ENCODE measurements at regions not wholly inside any gene's neighbourhood (a gene's known extent, or its start where the extent isn't known, plus 50 kb on each side); places are given as distances from the start of the nearest gene placed in this dataset.

DNA sequence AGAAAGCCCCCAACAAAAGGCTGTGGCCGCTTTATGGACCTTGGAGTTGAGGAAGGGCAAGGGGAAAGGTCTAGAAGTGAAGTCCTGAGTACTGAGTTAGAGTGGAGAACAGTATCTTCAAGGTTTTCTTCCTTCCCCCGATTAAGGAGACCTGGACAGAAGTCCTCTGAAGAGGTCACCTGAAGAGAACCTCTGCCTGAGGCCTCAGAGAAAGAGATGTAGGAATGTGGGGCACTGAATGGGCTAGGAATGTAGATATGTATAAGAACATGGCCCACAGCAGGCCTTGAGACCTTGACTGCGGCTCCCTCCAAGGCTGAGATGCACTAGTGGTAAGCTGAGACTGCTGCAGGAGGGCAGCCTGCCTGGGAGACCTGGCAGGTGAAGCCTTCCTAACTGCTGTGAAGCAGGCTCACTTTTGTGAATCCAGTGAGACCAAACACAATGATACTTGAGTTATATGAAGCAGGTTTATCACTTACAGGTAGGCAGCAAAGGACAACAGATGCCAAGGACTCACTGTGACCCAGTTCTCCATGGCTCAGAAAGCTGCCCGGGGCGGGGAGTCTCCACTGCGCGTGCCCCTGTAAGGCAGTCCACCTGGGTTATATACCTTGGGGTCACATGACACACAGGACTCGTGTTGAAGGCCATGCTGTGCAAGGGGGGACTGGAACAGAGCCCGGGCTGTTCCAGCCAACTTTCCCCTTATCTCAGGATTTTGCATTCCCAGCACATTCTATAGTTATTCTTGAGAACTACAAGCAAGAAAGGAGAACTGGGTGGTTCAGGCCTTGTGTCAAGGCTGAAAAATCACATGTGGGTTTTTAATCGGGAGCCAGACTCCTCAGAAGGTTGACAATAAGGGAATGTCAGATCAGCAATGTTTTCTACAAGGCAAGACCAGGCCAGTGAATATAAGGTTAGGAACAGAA lies 78.8 kb upstream of the PPM1J start:
- DNase-seq (ENCODE audit: low spot score) = no peak
- ChIA-PET CTCF (interaction anchor here (1.1 kb wide), 1 partner anchor 76 kb away, joined by 3 read pairs; a partner anchor contains a TSS), POLR2A (ENCODE audit: low non-redundant PET) (no interaction called here)
- no peak overlapping the region for H3K27ac ChIP-seq
- TF ChIP-seq, protein P1, sequence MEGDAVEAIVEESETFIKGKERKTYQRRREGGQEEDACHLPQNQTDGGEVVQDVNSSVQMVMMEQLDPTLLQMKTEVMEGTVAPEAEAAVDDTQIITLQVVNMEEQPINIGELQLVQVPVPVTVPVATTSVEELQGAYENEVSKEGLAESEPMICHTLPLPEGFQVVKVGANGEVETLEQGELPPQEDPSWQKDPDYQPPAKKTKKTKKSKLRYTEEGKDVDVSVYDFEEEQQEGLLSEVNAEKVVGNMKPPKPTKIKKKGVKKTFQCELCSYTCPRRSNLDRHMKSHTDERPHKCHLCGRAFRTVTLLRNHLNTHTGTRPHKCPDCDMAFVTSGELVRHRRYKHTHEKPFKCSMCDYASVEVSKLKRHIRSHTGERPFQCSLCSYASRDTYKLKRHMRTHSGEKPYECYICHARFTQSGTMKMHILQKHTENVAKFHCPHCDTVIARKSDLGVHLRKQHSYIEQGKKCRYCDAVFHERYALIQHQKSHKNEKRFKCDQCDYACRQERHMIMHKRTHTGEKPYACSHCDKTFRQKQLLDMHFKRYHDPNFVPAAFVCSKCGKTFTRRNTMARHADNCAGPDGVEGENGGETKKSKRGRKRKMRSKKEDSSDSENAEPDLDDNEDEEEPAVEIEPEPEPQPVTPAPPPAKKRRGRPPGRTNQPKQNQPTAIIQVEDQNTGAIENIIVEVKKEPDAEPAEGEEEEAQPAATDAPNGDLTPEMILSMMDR (conservative IDR thresholded peaks at IDR 0.05; ENCODE audit: low read depth) = no peak

DNA sequence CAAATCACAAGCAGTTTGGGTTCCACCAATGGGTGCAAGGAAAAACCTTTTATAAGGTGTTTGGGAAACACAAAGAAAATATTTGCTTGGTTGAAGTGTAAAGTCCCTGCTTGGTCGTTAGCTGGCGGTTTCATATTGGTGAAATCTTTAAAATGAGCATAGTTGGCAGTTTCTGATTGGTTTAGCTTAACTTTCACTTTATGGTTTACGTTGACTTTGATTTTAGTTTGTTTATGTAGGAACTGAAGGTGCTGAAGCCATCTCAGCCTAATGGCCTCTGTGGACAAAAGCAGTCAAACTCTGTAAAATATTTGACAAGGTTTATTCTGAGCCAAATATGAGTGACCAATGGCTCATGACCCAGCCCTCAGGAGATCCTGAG lies 76.6 kb upstream of the PPM1J start:
- no peak for DNase-seq (ENCODE audit: low spot score)
- CTCF ChIA-PET = interaction anchor here (0.7 kb wide), 1 partner anchor 76 kb away, joined by 3 read pairs; the partner anchor contains the start of gene PPM1J
- TF ChIP-seq, protein P1 (conservative IDR thresholded peaks at IDR 0.05; ENCODE audit: low read depth) = no peak
- H3K27ac ChIP-seq = no peak overlapping the region
- POLR2A ChIA-PET (ENCODE audit: low non-redundant PET) = no interaction called here

DNA sequence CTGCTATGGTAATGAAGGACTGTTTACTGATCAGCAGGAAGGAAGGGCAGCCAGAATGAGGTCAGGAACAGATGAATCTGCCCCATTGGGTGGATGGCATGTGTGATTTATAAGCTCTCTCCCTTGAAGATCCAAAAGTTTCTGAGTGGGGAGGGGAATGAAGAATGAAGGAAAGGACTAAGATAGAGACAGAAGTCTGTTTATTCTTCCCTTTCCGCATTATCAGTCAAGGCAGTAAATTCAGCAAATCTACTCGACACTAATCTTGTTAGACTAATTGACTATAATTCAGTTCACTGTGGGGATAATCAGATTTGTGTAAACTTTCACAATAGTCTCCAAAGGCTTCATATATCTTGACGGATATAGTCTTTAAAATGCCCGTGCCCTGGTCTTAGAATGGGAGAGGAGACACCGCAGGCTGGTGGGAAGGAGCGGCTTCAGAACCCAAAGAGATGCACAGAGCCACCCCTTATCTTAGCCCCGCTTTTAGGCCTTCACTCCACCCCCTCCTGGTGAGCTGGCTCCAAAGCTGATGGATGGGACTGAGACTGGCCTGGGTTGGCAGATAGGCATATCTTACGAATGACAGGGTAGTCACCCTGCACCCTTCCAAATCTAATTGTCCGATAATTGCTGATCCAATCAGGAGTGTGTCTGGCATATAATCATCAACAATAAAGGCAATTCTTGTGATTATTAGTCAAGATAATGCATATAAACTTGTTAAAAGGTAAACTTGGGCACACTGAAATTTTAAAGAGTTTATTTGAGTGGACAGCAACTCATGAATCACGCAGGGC lies 76.0 kb upstream of the PPM1J start:
- POLR2A ChIA-PET (ENCODE audit: low non-redundant PET) = no interaction called here

DNA sequence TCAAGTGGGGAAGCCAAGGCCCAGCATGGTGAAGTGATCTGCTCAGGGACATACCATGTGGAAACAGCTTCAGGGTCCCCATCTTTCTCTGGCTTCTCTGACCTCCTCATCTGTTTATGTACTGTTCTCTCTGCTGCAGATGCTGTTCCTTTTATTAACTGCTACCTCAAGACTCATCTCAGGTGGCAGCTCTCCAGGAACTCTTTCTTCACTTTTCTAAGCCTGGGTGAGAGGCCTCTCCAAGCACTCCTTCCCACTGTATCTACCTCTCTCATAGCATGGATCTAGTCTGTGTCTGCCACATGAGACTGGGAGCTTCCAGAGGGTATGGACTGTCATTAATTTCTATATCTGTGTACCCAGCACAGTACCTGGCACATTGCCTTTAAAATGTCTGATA lies 73.4 kb upstream of the PPM1J start:
- ChIA-PET CTCF (interaction anchor here (0.9 kb wide), 1 partner anchor 15 kb away, joined by 4 read pairs; no protein-coding TSS in a partner anchor), POLR2A (ENCODE audit: low non-redundant PET) (no interaction called here)
- TF ChIP-seq, protein P1 (conservative IDR thresholded peaks at IDR 0.05; ENCODE audit: low read depth) = no peak
- no peak overlapping the region for H3K27ac ChIP-seq
- DNase-seq (ENCODE audit: low spot score) = no peak

More for the DNA sequence above, 76.0 kb upstream of the PPM1J start:
- CTCF ChIA-PET = no interaction called here
- DNase-seq (ENCODE audit: low spot score) = no peak
- TF ChIP-seq, protein P1 (conservative IDR thresholded peaks at IDR 0.05; ENCODE audit: low read depth) = no peak
- no peak overlapping the region for H3K27ac ChIP-seq

DNA sequence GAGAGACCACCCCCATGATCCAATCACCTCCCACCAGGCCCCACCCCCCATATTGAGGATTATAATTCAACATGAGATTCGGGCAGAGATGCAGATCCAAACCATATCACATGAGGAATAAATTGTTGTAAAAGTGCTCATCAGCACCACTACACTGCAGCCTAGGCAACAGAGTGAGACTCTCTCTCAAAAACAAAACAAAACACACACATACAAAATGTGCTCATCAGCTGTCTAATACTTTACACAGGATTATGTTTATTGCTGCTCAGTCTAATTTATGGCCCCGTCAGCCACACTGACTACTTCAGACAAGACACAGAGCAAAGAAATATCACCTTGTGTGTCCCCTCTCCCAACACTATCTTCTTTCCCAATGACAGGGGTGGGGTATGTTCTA lies 72.9 kb upstream of the PPM1J start:
- no peak overlapping the region for H3K27ac ChIP-seq
- TF ChIP-seq, protein P1 (conservative IDR thresholded peaks at IDR 0.05; ENCODE audit: low read depth) = no peak
- ChIA-PET CTCF (no interaction called here), POLR2A (ENCODE audit: low non-redundant PET) (no interaction called here)
- DNase-seq (ENCODE audit: low spot score) = no peak

DNA sequence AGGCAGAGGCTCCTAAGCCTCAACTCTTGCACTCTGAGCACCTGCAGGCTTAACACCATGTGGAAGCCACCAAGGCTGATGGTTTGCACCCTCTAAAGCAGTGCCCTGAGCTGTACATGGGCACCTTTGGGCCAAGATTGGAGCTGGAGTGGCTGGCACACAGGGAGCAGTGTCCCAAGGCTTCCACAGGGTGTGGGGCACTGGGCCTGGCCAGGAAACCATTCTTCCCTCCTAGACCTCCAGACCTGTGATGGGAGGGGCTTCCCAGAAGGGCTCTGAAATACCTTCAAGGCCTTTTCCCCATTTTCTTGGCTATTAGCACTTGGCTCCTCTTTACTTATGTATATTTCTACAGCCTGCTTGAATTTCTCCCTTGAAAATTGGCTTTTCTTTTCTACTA lies 67.9 kb upstream of the PPM1J start:
- DNase-seq (ENCODE audit: low spot score) = no peak
- CTCF ChIA-PET = no interaction called here
- POLR2A ChIA-PET (ENCODE audit: low non-redundant PET) = no interaction called here
- H3K27ac ChIP-seq = no peak overlapping the region
- TF ChIP-seq, protein P1 (conservative IDR thresholded peaks at IDR 0.05; ENCODE audit: low read depth) = no peak

All from RWPE1 (cell line).